Cardiac septum (tissue), 1 donor: ENCODE measurements at regions not wholly inside any gene's neighbourhood (a gene's known extent, or its start where the extent isn't known, plus 50 kb on each side); places are given as distances from the start of the nearest gene placed in this dataset.
A peak's percentile ranks its signal among the peaks of the same experiment; 100 is the strongest.

Source experiments
- DNase-seq: peaks from one replicate; pipeline ENCODE4 v3.0.0-alpha.2; 2020; ENCODE audit warnings: low spot score
- intact Hi-C: fragments of 100-400 bp; cut with DNase I; formaldehyde crosslinking; loops from one replicate; pipeline ENCODE4 v1.14.0; 2022
- donor health status: DM: no; HTN: no; CAD: no.

DNA sequence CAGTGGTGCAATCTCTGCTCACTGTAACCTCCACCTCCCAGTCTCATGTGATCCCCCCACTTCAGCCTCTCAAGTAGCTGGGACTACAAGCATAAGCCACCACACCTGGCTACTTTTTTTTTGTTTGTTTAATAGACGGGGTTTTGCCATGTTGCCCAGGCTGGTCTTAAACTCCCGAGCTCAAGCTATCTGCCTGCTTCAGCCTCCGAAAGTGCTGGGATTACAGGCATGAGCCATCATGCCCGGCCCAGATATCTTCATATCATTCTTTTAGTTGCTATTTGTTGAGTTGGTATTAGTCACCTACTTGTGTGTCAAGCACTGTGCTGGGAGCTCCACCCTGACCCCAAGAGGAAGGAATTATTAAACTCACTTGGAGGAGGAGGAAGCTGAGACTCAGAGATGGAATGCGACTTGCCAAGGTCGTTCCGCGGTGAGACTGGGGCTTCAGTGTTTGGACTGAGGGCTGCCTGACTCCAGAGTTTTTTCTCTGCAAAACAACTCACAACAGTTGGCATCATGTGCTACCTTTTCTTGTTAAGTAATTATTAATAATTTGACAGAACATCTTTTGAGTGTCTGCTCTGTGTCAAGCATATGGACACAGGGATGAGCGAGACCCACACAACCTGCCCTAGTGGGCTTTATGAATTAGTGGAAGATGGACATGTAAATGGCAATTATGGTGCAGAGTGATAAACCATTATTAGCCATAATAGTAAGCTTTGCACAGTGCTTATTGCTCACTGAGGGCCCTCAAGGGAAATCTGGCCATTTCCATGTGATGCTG, 132.0 kb downstream of the FOXD2 start:
- no peak for DNase-seq
- intact Hi-C loops = loop anchor here (5.0 kb wide), 2 partner anchors 133 to 137 kb away; partner anchors contain the start of gene FOXD2

DNA sequence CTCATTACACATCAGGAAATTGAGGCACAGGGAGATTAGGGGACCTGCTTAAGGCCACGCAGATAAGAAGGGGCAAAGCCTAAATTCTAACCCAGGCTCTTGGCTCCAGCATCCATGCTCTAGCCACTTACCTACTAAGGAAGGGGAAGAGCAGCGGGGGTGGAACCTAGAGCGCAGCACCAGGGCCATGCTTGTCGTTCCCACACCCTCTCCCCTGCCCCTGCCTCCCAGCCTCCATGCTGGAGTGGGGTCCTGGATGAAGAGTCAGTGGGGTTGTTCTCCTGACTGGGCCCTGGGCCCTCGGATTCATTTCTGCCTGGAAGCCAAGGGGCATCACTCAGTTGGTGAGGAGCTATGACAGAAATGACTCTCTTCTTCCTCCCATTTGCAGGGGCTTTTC, 133.3 kb downstream of the FOXD2 start:
- intact Hi-C loops = loop anchor here (5.0 kb wide), 2 partner anchors 134 to 136 kb away; partner anchors contain the start of gene FOXD2
- DNase-seq = no peak

DNA sequence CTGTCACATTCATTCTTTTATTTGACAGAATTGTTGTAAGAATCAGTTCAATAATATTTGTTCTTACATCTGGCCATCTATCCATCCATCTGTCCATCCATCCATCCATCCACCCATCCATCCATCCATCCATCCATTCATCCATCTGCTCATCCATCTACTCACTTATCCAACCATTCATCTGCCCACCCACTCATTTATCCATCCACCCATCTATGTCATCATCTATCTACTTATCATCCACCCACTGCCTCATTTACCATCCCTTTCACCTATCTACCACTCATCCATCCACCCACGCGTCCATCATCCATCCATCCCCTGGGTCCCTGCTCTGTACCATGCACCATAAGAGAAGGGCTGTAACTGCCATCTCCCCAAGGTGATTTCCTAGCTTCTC, 134.1 kb downstream of the FOXD2 start:
- no peak for DNase-seq
- intact Hi-C loops = loop anchor here (5.0 kb wide), 2 partner anchors 135 kb away; partner anchors contain the start of gene FOXD2

DNA sequence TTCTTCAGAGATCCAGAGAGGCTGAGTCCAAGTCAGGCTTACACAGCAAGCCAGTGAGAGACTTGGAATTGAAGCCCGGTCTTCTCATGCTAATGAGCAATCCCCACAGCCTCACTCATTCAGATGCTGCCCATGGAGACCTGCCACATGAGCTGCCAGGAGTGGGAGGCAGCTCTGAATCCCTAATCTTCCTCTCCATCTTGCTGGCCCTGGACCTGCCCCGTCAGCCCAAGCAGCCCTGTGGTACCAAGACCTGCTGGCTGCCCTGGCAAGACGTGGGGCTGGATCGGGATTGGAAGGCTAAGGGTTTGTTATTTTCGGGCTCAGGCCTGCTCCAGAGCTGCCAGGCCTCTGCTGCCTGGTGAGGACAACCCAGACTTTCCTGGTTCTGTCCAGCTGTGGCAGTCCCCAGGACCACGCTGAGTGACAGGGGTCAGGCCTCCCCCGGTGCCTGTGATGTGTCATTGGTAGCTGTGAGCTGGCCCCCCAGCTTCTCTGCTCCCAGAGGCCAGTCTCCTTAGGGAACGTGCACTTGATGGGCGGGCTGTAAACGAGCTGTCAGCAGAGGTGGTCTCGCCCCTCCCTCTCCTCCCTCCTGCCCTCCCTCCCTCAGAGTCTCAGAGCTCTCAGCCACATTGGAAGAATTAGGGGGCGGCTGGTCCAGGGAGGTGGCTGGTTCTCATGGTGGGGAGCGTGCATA, 135.0 kb downstream of the FOXD2 start:
- intact Hi-C loops = loop anchor here (5.0 kb wide), 2 partner anchors 134 to 136 kb away; partner anchors contain the start of gene FOXD2
- DNase-seq = no peak

DNA sequence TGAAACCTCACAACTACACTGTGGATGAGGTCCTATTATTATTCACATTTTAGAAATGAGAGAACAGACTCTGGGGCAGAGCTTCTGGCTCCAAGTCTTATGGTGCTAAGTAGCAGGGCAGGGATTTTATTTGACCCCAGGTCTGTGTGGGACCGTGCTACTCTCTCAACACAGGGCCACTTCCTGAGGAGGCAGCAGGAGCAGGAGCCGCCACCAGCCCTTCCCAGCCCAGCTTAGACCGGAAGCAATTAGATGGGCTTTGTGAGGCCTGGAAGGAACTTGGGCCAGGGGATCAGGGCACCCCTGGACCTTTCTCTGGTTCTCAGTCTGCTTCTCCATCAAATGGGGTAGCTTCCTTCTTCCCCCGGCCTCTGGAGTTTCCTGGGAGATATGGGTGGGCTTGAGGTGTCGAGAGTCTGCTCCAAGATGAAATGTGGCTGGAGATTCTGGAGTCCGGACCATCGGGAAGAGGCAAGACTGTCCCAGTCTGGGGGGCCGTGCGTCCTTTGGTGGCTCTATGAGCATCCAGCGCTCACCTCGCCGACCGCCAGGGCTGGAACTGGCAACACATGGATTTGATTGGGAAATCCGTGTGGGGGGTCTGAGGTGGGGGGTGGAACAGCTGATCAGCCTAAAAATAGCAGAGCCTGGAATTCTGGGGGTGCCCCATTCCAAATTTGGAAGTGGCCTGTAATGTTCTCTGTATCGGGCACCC, 136.8 kb downstream of the FOXD2 start:
- intact Hi-C loops = loop anchor here (5.0 kb wide), 2 partner anchors 133 to 137 kb away; partner anchors contain the start of gene FOXD2
- no peak for DNase-seq

GRCh38 chr1:47575855-47576757, 138.3 kb downstream of the FOXD2 start:
- no peak for DNase-seq
- intact Hi-C loops = no loop called here

DNA sequence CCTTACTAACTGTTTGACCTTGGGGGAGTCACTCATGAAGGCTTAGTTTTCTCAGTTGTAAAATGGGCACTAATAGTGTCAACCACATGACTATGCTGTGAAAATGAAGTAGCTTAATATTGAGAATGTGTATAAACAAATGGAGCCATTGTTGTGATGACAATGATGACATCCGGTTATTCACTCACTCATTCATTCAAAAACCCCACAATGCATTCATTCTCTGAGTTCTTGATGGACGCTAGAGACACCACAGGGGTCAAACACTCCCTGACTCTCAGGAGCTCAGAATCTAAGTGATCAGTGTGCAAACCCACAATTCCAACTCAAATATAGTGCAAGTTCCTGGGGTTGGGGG, 138.9 kb downstream of the FOXD2 start:
- no peak for DNase-seq
- intact Hi-C loops = no loop called here

DNA sequence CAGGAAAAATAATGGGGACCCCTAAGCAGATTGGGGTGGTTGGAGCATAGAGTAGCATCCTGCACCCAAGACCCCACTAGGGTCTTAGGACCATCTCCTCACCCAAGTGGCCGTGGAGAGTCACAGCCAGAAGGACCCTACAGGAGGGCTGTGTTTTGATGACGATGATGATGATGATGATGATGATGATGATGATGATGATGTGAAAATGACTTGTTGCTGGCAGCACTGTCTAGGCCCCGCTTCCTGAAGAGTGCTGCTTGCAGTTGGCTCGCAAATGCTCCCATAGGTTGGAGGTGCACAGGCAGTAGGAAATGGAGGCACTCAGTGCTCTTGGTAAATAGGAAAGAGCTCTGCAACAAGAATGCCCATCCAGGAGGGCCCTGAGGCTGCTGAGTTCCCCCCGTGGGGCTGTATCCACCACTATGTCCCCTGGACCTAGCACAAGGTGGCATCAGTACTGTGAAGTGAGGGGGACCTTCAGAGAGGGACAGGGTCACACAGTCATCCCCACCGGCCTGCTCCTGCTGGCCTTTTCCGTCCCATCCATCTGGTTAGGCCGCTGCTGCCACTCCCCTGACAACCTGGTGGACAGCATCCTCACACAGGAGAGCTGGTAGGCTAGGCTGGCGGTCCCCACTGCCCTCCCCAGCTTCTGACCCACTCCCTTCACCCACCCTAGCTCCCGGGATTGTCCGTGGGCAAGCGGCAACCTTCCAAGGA, 139.6 kb downstream of the FOXD2 start:
- intact Hi-C loops = no loop called here
- peak; percentile 20 for DNase-seq

DNA sequence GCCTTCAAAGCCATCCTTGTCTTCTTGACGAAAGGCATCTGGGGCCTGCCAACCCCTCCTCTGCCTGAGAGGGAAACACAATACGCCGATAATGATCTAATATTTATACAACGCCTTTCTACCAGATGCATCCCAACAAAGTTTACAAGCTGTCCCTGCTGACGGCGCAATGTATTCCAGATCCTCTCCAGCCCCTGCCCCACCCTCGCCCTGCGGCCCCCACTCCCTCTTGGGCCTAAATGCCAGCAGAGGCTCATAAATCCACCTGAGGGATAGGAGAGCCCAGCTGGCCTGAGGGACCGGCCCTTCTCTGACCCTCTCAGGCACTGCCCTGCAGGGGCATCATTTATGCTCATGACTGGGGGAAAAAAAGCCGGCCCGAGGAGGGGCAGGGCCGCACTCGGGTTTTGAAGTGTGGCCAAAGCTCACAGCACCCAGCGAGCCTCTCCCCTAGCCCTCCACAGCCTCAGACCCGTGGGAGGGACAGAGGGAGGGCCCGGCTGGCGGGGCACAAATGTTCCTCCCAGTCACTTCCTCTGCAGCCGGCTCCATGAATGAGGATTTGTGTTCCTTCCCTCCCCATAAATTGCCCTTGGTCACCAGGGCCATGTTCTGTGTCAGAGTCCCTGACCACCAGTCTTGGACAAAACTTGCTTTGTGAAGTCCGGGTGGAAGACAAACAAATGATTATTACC, 140.3 kb downstream of the FOXD2 start:
- peak; percentile 75 for DNase-seq
- intact Hi-C loops = no loop called here

DNA sequence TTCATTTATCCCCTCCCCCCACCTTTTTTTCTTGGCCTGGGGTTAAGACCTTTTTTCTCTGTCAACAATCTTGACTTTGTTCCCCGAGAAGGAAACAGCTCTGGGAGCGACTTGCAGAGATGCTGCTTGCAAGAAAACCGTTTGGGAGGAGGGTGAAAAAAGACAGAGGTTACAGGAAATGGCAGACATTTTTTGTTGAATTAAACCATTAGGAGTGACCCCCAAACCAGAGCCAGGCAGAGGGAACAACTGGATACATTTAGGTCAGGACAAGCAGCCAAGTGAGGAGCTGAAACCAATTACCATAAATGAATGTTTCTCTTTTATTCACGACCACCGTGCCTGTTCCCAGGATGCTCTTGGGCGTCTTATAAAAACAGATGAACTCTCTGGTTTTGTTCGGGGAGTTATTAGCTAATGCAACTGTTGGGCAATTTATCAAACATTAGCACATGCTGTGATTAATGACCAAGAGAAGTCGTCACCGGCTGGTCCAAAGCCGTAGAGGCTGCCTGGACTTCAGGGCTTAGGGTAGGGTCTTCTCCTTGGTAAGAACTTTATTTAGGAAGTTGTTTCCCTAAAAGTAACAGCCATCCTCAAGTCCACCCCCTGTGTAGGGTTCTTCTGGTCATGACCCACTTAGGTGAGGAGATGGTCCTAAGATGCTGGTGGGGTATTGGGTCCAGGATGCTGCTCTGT, 141.0 kb downstream of the FOXD2 start:
- intact Hi-C loops = no loop called here
- DNase-seq = no peak

DNA sequence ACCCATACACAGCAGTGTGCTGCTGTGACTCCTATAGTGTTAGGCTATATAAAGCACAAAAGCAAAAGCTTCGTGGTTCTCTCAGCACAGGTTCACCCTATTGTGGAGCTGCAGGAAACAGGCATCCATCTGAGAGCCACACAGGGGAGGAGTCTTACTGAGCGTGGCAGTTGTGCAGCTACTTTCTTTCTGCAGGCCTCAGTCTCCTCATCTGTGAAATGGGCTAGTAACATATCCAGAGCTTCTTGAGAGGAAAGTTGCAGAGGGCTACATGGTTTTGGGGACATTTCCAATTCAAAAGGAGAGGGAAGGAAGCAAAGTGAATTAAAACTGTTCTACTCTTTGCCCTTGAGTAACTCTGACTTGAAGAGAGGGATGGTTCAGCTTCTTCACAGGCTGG, 142.0 kb downstream of the FOXD2 start:
- no peak for DNase-seq
- intact Hi-C loops = no loop called here

- intact Hi-C loops = no loop called here
- no peak for DNase-seq
These were observed 142.7 kb downstream of the FOXD2 start for GRCh38 chr1:47580451-47580995.

DNA sequence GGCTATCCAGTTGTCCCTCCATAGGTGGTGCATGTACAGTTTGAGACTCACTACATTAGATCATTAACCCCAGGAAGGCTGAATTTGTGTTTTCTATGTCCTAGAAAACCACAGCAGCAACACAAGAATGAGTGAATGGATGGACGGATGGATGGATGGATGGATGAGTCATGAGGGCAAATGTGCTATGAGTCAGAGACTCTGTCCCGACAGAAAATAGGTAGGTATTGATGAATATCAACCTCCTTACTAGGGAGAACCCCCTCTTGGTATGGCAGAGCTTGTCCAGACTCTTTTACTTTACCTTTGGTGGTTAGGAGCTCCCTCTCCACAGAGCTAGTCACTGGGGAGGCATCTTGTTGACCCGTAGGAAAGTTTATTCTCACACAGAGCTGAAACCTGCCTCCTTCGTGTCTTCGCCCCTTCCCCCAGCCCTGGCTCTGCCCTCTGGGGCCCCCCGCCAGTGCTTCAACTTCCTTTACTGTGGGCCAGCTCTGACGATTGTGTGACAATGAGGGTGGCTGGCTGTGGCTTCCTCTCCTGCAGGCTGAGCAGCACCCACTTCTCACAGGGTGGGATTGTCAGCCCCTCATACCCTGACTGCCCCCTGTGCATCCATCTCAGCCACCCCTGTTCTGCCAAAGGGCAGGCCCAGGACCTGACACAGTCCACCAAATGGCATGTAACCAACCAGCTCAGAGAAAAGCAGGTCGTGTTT, 145.2 kb downstream of the FOXD2 start:
- intact Hi-C loops = no loop called here
- no peak for DNase-seq

DNA sequence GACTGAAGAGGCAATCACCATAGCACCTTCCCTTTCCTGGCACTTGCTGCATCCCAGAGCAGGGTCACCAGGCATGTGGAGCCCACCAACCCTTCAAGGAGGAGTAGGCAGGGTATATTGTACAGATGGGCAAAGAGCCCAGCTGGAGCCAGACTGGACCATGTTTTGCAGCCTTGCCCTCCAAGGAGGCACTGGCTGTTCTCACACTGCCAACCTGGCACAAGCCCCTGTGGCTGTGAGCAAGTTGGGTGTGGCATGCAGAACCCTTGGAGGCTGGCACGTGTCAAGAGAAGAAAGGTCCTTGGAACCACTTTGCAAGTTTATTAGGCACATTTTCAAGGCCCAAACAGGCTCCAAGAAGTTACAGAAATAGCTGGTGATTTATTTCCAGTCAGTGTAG, 146.4 kb downstream of the FOXD2 start:
- DNase-seq = no peak
- intact Hi-C loops = no loop called here

- intact Hi-C loops = no loop called here
- no peak for DNase-seq
These were observed 147.5 kb downstream of the FOXD2 start for GRCh38 chr1:47585141-47585902.
